Upper lobe of right lung (tissue), 1 donor: ENCODE measurements at regions not wholly inside any gene's neighbourhood (a gene's known extent, or its start where the extent isn't known, plus 50 kb on each side); places are given as distances from the start of the nearest gene placed in this dataset.

Source experiments
- ATAC-seq: fragments of 200-7000 bp; cut with Tn5 transposase; one replicate; pipeline ENCODE4 v1.9.1; 2020; ENCODE audit warnings: mild to moderate bottlenecking, moderate library complexity
- DNase-seq: peaks from one replicate; pipeline ENCODE4 v3.0.0-alpha.2; 2020
- H3K27ac ChIP-seq: fragments of 200-600 bp; one replicate; pipeline ENCODE4 v1.8.0; 2022
- H3K27me3 ChIP-seq: fragments of 200-600 bp; one replicate; pipeline ENCODE4 v1.8.0; 2022; ENCODE audit warnings: mild to moderate bottlenecking
- H3K36me3 ChIP-seq: fragments of 200-600 bp; one replicate; pipeline ENCODE4 v1.8.0; 2022
- H3K4me1 ChIP-seq: fragments of 200-600 bp; one replicate; pipeline ENCODE4 v1.8.0; 2022
- H3K4me3 ChIP-seq: fragments of 200-600 bp; one replicate; pipeline ENCODE4 v1.8.0; 2022; ENCODE audit warnings: mild to moderate bottlenecking
- H3K9me3 ChIP-seq: fragments of 200-600 bp; one replicate; pipeline ENCODE4 v1.8.0; 2022
- intact Hi-C: fragments of 100-400 bp; cut with DNase I; formaldehyde crosslinking; loops from one replicate; pipeline ENCODE4 v1.11.0; 2022
- TF ChIP-seq, protein P1 (sequence below): fragments of 200-600 bp; IDR thresholded peaks from one replicate; pipeline ENCODE4 v1.8.0; 2022; ENCODE audit warnings: antibody characterized with exemption
- donor health status: DM: no; HTN: yes; CAD: no; lungs with severe emphysema.

DNA sequence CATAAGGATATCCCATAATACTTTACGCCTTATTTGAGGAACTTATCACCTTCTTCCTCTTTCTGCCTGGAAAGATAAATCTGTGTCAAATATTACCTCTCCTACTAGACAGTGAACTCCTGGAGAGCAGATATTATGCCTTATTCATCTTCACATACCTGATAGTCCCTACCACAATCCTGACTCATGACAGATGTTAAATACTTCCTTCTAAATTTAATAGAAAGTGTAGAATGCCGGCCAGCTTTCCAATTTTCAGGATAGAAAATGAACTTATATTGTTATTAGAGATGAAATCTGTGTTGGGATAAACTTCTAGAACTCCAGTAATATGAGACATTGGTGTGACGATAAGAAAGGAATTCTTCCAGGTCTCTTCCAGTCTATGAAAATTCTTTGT is 89.0 kb downstream of the GCNT4 start:
- Histone ChIP-seq H3K36me3 (no peaks in the 10 kb centered on the region), H3K4me3 (no peak overlapping the region), H3K9me3 (no peaks in the 10 kb centered on the region), H3K27ac (no peak overlapping the region), H3K27me3 (no peaks in the 10 kb centered on the region), H3K4me1 (no peaks in the 10 kb centered on the region)
- intact Hi-C loops, result no loop called here
- TF ChIP-seq, protein P1, sequence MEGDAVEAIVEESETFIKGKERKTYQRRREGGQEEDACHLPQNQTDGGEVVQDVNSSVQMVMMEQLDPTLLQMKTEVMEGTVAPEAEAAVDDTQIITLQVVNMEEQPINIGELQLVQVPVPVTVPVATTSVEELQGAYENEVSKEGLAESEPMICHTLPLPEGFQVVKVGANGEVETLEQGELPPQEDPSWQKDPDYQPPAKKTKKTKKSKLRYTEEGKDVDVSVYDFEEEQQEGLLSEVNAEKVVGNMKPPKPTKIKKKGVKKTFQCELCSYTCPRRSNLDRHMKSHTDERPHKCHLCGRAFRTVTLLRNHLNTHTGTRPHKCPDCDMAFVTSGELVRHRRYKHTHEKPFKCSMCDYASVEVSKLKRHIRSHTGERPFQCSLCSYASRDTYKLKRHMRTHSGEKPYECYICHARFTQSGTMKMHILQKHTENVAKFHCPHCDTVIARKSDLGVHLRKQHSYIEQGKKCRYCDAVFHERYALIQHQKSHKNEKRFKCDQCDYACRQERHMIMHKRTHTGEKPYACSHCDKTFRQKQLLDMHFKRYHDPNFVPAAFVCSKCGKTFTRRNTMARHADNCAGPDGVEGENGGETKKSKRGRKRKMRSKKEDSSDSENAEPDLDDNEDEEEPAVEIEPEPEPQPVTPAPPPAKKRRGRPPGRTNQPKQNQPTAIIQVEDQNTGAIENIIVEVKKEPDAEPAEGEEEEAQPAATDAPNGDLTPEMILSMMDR, result no peak
- ATAC-seq, result no peak
- no peak for DNase-seq

DNA sequence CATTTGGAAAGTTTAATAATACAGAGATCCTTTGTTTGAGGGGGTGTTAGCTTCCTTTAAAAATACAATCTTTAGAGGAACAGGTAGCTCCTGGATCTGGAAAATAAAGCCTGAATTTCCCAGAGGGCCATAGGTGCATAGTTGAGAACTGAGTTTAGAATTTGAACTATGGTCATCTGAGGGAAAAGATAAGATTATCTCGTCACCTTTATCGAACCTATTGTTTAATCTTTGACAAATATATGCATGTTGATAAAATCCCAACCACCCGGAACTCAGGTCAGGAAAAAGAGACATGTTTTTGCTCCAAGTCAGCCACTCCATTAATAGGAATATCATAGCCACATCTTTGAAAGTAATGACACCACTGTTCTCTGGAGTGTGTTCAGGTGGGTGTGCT is 91.7 kb upstream of the FAM169A start:
- H3K4me1 ChIP-seq, result no peaks in the 10 kb centered on the region
- no peaks in the 10 kb centered on the region for H3K27me3 ChIP-seq
- DNase-seq, result no peak
- TF ChIP-seq, protein P1, result no peak
- intact Hi-C loops, result no loop called here
- no peak overlapping the region for H3K27ac ChIP-seq
- no peaks in the 10 kb centered on the region for H3K36me3 ChIP-seq
- no peaks in the 10 kb centered on the region for H3K9me3 ChIP-seq
- no peak for ATAC-seq
- H3K4me3 ChIP-seq, result no peak overlapping the region

DNA sequence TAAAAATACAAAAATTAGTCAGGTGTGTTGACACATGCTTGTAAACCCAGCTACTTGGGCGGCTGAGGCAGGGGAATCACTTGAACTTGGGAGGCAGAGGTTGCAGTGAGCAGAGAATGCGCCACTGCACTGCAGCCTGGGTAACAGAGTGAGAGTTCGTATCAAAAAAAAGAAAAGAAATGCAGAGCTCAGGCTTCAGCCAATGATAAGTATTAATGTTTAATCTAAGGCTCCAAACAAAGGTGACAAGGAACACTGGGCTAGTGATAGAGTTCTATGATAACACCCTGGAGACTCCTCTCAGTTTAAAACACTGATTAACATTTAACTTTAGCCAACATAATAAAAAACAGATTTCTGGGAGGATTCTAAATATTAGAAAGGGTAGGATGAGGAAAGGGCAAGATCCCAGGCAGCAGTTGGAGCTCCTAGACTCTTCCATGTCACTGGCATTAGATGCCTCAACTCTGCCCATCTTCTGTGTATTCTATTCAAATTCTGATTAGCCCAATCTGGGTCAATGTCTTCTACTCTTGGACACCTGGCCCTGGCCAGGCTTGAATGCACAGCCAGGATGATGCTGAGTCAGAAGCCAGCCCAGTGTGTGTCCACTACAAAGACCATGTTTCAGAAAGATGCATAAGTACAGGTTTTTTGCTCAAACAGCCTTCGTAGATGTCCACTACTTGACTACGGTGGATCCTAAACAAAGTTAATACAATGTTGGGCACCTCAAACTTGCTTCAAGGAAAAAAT is 91.0 kb upstream of the FAM169A start:
- H3K4me3 ChIP-seq, result no peak overlapping the region
- H3K36me3 ChIP-seq, result no peaks in the 10 kb centered on the region
- intact Hi-C loops, result no loop called here
- H3K4me1 ChIP-seq, result no peaks in the 10 kb centered on the region
- TF ChIP-seq, protein P1, result no peak
- DNase-seq (no peak), ATAC-seq (no peak)
- H3K27ac ChIP-seq, result no peak overlapping the region
- no peaks in the 10 kb centered on the region for H3K9me3 ChIP-seq
- H3K27me3 ChIP-seq, result no peaks in the 10 kb centered on the region

DNA sequence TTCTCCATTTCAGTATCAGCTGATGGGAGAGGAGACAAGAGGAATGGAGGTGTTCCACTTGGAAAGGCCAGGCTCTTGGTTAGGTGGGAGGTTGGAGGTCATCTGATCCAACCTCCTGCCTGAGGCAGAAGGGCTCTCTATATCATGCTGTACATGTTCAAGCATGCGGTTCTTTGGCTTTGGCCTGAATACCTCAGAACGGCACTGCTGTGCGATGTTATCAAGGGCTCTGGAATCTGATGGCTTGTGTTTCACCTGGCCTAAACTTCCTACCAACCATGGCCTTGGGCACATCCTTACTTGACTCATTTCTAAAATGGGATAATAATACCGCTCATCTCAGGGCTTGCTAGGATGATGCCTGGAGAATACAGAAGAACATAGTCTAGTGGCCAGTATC is 90.1 kb upstream of the FAM169A start:
- intact Hi-C loops, result no loop called here
- TF ChIP-seq, protein P1, result no peak
- Histone ChIP-seq H3K4me3 (no peak overlapping the region), H3K9me3 (no peaks in the 10 kb centered on the region), H3K4me1 (no peaks in the 10 kb centered on the region), H3K27me3 (no peaks in the 10 kb centered on the region), H3K27ac (no peak overlapping the region), H3K36me3 (no peaks in the 10 kb centered on the region)
- ATAC-seq (no peak), DNase-seq (no peak)

DNA sequence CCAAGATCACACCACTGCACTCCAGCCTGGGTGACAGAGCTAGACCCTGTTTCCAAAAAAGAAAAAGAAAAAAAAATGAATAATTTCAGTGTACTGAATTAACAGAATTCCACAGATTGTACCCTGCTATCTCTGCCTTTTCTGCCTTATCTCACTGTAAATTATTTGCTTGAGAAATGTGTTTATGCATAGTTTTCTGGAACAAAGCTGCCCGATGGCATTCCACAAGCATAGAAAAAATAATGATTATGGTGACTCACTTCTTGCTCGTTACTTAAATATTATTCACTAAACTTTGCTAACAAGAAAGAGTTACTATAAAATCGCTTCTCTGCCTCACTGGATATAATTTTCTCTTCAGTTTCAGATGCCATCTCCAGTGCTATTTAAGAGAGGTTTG is 88.7 kb upstream of the FAM169A start:
- TF ChIP-seq, protein P1, result no peak
- intact Hi-C loops, result no loop called here
- Histone ChIP-seq H3K4me3 (no peak overlapping the region), H3K36me3 (no peaks in the 10 kb centered on the region), H3K9me3 (no peaks in the 10 kb centered on the region), H3K4me1 (no peaks in the 10 kb centered on the region), H3K27ac (no peak overlapping the region), H3K27me3 (no peaks in the 10 kb centered on the region)
- DNase-seq (no peak), ATAC-seq (no peak)
